Superior temporal gyrus (tissue), 1 donor: ENCODE measurements at regions not wholly inside any gene's neighbourhood (a gene's known extent, or its start where the extent isn't known, plus 50 kb on each side); places are given as distances from the start of the nearest gene placed in this dataset.
"Not testable (repeated sequence)": the region's sequence is repeated elsewhere in the genome, so short reads cannot be mapped to it uniquely, and the experiment has no call there.

Experiments used
- DNase-seq: peaks from one replicate; pipeline ENCODE4 v3.0.0-alpha.2; 2016; ENCODE audit errors: extremely low spot score

DNA sequence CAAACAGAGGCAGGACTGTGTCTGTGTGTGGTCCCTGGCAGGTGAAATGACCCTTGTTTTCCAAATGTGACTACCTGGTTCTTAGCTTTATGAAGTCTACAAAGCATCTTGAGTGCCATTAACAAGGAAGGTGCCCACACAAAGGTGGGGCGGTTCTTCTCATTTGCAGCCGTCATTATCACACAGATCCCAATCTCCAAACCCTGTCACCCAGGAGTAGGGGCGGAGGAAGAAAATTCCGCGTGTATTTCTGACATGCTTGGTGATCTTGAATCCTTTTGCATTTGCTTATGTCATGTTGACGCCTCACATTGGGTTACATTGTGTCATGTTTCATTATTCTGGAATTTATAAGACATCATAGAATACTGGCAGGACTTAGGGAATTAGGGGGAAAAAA lies 277.3 kb downstream of the VRK1 start:
- DNase-seq = no peak

DNA sequence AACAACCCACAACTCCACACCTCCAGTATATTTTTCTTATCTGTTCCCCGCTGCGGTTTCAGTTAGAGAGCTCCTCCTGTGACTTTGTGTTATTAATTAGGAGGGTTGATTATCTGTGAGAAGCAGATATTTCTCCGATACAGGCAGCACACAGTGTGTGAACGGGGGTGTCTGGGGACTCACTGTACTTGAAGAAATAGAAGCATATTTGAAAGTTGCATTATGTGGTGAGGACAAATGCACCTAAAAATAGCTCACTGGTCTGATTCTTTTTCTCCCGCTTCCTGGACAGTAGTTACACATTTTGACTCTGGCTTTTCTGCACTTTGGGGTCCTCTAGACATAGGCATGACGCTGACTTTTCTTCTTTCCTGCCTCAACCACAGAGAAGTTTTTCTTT lies 277.7 kb downstream of the VRK1 start:
- DNase-seq = no peak

DNA sequence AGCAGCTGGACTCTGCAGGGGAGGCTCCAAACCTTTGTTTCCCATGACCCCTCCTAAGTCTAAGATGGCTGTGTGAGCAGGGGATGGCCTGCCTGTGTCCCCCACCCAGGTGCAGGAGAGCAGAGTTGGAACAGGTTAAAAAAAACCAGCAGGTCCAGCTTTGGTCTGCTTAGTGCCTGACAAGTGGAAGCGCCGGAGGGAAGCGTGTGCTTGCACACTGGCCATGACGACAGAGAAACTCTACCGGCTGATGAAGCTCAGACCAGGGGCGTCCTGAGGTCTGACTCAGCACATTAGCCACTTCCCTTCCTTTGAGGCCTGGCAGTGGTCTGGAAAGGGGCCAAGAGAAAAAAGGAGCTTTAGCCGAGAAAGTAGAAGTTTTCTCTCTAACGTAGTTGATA lies 280.1 kb downstream of the VRK1 start:
- DNase-seq = peak; percentile 33

DNA sequence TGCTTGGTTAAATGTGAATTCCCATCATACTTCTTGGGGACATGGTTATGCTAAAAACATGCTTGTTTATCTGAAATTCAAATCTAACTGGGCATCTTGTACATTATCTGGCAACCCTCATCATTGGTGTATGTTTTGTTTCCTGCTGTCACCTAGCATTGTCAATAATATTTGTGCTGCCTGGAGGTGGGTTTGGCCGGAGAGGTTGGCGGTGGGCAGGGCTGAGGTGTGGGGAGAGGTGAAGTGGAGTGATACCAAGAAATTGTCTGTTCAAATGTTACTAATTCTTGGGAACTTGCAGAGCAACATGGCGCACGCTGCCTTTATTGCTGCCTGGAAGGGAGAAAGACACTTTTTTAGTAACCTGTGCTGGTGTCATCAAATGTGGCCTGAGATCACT lies 280.5 kb downstream of the VRK1 start:
- DNase-seq = no peak

DNA sequence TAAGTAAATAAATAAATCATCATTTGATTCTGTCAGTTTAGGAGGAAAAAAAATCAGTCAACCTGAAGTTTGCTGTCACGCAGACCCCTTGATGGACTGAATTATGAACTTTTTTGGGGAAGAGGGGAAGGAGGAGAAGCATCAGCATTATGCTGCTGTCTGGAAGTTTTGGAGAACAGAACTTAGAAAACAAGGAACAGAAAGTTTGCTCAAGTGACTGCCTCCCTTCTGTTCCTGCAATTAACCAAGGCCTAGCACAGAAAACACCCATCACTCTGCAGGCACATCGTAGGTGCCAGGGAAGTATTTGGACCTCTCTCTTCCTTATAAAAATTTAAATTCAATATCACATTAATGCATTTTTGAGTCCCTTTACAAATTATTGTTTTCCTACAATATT lies 283.8 kb downstream of the VRK1 start:
- no peak for DNase-seq

DNA sequence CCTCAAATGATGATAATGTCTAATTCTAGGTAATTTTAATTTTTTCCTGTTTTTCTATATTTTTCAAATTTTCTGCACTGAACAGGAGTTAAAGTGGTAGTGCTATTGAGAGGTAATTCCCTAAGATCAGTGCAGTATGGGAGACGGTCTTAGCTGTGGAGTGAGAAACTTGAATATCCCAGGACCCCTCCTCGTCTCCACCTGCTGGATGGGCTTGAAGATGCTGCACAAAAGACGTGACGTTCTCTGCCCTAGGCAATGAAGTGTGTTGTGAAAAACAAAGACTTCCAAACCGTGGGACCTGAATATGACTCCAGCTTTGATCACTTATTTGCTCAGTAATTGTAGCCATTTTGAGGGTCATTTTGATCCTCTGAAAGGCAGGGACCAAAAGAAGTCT lies 298.1 kb downstream of the VRK1 start:
- DNase-seq = no peak

DNA sequence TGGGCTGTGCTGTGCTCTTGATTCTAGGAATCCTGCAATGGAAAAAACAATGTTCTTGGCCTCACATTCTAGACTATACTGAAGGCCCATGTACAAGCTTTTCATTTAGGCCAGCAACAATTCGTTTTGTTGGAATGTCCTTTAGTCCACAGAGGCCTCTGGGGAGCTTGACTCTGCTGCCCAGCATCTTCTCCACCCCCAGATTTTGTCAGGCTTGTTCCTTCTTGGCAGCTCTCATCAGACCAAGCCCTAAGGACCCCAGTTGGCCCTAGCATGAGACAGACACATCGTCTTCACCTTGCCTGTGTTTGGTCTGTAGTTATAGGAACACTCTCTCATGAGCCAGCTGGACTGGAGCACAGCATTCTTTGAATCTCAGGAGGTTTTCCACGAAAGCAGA lies 300.1 kb downstream of the VRK1 start:
- DNase-seq = no peak

DNA sequence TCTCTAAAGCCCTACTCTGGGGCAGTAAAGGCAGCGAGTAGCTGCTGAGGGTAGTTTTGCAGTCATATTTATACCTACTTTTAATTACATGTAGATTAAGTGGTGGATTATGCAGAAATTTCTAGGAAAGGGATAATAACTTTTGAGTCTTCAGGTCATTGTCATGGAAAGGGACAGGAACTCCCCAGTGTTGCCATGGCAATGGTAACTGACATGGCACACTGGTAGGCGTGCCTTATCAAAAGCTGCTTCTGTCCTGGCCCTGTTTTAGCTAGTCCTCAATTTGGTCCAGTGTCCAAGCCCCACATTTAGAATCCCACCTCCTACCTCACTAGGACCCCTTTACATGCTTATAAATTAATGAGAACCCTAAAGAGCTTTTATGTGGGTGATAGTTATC lies 303.1 kb downstream of the VRK1 start:
- no peak for DNase-seq

DNA sequence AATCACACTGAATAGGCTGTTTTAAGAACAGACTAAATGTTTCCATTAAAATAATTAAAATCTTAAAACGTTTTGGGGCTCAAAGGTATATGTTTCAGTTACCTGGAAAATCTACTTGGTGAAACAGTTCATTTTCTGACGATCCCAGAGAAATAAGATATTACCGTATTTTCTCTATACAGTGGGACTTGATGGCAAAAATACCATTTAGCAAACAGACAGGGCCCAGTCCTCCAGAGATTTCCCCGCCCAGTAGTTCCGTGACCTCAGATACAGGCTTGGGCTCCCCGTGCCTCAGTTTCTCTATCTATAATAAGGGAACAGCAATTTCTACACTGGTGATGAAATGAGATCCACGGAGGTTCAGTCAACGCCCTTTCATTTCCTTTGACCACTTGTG lies 304.4 kb downstream of the VRK1 start:
- no peak for DNase-seq

DNA sequence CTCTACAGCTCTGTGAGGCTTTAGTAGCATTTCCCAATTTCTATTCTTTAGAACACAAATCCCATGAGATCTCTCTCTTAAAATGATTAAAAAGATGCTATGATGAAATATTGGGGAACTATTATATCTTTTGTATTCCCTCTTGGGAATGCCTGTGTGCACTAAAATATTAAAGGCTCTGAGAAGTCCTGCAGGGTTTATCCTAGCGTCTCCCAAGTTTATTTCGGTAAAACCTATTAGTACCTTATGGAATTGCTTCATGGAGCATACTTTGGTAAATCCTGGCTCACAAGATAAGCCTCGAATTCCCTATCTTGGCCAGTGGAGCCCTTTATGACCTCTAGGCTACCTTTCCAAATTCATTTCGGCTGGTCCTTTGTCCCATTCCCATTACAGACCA lies 306.8 kb downstream of the VRK1 start:
- DNase-seq = no peak

DNA sequence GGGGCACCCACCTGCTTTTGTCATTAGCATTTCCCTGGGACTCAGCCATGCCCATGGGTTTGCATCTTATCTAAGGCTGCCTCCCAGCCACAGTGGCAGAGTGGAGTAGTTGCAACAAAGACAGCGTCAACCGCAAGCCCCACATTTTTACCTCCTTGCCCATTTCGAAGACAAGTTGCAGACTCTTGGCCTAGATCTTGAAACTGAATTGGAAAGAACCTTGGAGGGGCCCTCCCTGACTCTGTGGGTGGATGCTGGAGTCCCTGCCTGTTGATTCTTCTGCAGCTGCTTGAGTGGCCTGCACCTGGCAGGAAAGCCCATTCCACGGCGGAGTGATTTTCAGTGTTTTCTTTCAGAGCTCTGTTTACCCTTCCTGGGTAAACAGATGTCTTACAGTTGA lies 309.0 kb downstream of the VRK1 start:
- no peak for DNase-seq

DNA sequence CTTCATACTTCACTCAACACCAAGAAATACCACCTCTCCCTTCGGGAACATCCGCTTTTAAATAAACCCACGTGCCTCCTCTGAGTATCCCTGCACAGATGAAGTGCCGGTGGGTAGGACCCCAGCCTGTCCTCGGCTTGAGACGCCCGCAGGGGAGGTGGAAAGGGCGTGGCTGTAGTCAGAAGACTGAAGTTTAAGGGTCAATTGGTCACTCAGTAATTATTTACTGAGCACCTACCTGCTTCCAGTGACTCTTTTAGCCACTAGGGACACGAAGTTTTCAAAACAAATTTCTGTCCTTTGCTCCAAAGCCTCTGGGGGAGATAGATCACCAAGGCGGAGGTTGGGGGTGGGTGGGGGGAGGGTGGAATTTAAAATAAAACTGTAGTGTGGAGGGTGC lies 309.4 kb downstream of the VRK1 start:
- DNase-seq = no peak

DNA sequence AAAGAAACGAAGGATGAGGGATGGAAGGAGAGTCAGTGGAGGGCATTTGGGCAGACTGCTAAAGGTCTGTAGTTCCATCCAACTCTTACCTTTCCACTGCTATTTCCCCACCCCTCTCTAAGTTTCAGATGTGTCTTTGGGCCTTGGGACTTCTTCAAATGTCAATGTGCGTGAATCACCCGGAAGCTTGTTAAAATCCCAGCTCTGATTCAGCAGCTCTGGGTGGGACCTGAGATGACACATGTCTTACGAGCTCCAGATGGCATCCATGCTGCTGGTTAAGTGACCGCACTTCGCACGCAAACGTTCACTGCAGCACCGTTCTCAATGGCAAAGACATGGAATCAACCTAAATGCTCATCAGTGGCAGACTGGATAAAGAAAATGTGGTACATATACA lies 309.9 kb downstream of the VRK1 start:
- no peak for DNase-seq

DNA sequence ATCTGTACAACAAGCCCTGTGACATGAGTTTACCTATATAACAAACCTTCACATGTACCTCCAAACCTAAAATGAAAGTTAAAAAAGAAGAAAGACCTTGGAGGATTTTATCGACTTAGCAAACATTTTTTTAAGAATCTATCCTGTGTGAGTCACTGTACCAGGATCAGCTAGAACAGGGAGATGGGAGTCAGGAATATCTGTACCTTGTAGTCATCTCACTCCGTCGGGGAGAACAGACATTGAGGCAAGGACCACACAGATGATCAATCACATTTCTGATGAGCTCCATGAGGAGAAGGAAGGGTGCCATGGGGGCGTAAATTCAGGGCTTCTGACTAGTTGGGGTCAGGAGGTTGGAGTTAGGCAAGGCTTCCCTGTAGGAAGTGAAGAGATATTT lies 310.6 kb downstream of the VRK1 start:
- DNase-seq = no peak

DNA sequence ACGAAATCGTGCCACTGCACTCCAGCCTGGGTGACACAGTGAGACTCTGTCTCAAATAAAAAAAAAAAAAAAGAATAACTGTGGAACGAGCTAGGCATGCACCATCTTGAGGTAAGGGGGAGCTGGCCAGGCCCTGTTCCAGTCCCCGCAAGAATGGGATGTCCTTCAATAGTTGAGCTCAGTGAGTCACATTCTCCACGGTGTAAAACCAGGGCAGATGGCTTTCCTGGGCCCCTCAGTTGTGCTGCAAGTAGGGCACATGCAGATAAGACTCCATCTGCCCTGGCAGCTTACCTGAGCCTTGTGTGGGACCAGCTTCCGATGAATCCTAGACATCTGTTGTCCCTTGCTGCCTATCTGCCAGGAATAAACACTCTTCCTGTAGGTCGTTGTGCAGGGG lies 312.1 kb downstream of the VRK1 start:
- DNase-seq = no peak

DNA sequence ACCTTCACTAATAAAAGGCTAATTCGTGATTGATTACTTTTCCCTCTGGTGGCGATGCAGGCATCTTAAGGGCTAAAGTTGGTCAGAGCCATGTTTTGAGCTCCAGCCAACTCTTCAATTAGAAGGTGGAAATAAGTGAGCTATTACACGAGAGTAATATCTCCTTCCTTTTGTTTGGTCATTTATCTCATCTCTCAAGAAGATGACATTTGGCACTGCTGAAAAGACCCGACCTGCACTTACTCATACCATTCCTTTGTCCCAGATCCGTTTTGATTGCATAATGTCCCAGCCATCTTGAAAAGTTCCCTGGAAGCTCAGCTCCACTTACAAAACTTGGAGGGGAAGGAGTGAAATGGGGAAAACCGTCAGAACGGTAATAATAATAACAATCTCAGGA lies 316.2 kb downstream of the VRK1 start:
- no peak for DNase-seq

DNA sequence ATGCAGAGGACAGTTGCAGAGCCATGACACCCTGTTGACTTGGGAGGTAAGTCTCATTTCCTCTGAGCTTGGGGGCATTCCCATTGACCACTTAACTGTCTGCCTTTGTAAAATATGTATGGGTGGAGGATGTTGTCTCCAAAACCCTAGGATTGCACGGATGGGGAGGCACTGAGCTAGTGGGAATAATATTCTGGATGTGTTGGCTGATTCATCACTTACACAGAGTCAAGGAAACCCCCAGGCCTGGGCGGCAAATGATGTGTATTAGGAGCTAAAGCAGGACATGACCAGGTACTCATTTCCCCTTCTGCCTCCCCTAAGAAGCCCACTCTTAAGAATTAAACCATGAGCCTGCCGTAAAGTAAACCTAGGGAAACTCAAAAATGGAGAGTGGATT lies 319.4 kb downstream of the VRK1 start:
- DNase-seq = no peak

DNA sequence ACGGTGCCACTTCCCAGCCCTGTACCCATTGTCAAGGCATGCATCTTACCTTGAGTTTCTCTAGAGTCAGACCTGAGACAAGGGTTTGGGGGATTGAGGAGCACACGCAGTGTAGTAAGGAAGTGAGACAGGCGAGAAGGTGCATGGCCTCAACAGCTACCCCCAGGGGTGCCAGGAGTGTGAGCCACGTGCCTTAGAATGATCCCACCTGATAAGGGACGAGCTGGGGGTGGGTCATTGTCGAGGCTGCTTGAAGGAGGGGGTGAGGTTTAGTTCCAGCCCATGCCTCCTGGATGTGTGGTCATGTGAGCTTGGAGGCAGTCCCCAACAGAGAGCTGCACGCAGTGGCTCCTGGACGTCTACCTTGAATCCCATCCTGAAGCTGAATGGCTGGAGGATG lies 320.5 kb downstream of the VRK1 start:
- DNase-seq = no peak

DNA sequence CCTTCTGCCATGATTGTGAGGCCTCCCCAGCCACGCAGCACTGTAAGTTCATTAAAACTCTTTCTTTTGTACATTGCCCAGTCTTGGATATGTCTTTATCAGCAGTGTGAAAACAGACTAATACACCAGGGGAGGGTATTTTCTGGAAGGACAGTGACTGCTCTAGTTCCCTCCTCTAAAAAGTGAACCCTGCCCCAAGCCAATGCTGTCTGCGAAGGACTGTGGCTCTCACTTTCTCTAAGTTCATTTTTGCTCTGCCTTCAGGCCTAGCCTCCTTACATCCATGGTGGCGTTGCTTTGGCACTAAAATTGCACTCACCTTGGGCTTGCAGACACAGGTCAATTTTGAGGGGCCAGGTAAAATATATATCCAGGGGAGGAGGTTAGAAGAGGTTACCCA lies 323.0 kb downstream of the VRK1 start:
- no peak for DNase-seq

DNA sequence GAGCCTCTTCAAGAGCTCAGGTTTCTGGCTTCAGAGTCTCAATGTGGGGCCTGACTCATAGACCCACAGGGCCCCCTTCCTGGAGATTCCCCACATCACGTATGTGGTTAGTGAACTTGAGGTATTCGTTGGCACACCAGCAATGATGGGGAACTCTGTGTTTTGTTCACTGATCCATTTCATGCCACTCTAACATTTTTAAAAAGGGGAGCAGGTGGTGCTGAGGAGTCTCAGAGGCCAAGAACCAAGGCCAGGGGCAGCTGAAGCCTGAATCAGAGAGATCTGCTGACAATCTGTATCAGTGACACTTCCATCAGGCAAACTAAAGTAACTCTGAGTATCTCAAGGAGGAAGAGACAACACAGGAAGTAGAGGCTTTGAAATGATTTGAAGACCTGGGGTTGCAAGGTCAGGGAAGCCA lies 323.4 kb downstream of the VRK1 start:
- DNase-seq = no peak

DNA sequence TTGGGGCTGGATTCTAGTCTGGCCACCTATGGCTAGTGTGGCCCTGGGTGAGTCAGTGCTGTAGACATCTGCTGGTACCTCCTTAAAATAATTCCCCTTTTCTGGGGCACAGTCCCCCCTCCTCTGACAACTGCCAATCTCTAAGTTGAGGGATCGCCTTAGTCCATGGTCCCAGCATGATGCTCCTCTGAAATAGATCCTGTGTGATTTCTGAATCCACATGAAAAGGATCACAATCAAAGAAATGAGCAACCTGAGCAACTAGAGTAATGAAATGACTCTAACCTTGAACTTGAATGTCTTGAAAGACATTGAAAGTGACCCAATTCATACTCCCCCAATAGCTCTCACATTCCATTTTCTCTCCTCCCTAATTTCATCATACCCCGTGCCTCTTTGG lies 332.5 kb downstream of the VRK1 start:
- no peak for DNase-seq

DNA sequence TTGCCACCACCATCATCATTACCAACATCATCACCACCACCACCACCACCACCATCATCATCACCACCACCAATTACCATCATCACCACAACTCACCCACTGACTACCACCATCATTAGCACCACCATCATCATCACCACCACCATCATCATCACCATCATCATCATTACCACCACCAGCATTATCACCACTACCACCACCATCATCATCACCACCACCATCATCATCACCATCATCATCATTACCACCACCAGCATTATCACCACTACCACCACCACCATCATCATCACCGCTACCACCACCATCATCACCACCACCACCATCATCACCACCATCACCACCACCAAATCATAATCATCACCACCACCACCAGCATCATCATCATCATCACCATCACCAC lies 338.7 kb downstream of the VRK1 start:
- not testable (repeated sequence) for DNase-seq

DNA sequence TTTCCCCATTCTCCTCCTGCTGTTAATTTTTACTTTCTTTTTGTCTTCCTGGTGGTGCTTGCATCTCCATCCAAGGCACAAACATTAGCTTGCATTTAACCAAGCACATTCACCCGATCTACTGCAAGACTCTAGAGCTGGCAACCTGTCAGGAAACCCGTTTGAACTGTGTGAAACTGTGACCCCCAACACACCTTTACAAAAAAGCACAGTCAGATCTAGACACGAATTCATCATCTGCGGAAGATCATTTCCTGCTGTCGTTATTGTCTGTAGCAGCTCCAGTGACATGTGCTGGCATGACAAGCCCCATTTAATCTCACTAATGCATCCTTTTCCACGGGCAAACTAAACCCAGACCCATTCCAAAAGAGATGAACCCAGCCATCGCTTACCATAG lies 340.5 kb downstream of the VRK1 start:
- no peak for DNase-seq

DNA sequence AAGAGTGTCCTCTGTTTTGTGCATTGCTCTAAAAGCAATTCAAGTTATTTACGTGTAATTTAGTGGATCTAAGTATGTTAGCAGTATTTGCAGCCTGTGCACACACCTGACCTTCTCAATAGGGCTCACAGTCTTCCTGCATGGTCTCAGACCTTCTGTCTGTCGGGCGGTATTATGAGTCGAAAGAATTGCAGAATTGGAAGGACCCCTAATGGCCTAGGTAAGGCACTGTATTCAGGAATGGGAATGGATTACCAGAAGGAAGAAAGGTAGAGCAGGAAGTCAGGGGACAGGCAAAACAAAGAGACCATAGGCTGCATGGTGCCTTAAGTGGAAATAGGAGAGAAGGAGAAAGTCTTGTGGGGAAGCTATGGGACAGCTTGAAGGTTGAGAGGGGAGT lies 341.6 kb downstream of the VRK1 start:
- no peak for DNase-seq

DNA sequence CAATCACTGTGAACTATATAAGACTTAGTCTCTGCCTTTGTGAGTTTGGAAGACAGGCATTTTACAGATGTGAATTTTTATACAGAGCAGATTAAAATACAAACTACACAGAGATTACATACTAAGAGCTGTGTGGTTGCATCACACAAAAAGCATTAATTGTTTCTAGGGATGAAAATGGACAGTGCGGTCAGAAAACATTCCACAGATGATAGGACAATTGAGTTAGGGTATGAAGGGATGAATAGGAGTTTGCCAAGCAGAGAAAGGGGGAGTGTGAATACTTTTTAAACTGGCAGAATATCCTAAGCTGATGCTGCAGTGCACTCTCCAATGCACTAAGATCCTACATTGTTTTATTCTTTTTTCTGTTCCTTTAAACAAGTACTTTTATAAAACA lies 345.8 kb downstream of the VRK1 start:
- no peak for DNase-seq
